Thyroid gland (tissue), 4 donors: ENCODE measurements at regions not wholly inside any gene's neighbourhood (a gene's known extent, or its start where the extent isn't known, plus 50 kb on each side); places are given as distances from the start of the nearest gene placed in this dataset.
"Not testable (repeated sequence)": the region's sequence is repeated elsewhere in the genome, so short reads cannot be mapped to it uniquely, and the experiment has no call there.

Source experiments
- CTCF ChIP-seq, 6 experiments: fragments of 200-600 bp in 3 of 6; fragments of 450-650 bp in 3 of 6; sonication (generic) in 3 of 6; IDR thresholded peaks; one replicate each; pipeline ENCODE4 v1.5.1; 2016 to 2019; ENCODE audit warnings: antibody characterized with exemption in 6 of 6, mild to moderate bottlenecking in 2 of 6, inconsistent platforms in 1 of 6, moderate library complexity in 1 of 6
- POLR2A ChIP-seq, 2 donors: fragments of 450-650 bp; IDR thresholded peaks; one replicate each; pipeline ENCODE4 v1.6.1; 2017; ENCODE audit warnings: antibody characterized with exemption in 2 of 2, mild to moderate bottlenecking in 2 of 2, moderate library complexity in 1 of 2

- not testable (repeated sequence) for TF ChIP-seq CTCF, POLR2A (IDR thresholded peaks at IDR 0.05)
Measured at GRCh38 chr9:65455136-65455535, 170.1 kb upstream of the FOXD4L5 start.
